GM19239 (cell line): ENCODE measurements at regions not wholly inside any gene's neighbourhood (a gene's known extent, or its start where the extent isn't known, plus 50 kb on each side); places are given as distances from the start of the nearest gene placed in this dataset.

Experiments used
- DNase-seq: peaks from one replicate; pipeline ENCODE4 v3.0.0; 2011; ENCODE audit warnings: low spot score; ENCODE audit not compliant: insufficient read length
- FAIRE-seq: peaks from 2 replicates; lab custom pipeline; 2011; peaks lifted over from hg19 to GRCh38; lab: Jason Lieb, UNC

DNA sequence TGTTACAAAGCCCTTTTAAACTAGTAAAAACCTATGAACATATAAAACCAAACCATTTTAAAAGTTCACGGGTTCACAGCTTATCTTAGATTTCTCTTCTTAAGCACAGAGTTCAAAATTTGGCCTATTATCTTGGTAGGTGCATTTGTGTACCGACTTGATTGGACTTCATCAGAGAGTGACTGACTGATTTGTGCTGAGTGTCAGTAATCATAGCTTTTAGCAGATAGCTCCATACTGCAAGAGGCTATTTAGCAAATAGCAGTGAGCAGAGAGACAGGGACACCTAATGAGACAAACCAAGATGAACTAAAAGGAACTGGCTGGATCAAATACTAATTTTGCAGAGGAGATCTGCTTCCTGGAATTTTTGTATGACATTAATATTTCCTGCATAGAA, 274.5 kb downstream of the PRR16 start:
- DNase-seq (no peak), FAIRE-seq (no peak)

DNA sequence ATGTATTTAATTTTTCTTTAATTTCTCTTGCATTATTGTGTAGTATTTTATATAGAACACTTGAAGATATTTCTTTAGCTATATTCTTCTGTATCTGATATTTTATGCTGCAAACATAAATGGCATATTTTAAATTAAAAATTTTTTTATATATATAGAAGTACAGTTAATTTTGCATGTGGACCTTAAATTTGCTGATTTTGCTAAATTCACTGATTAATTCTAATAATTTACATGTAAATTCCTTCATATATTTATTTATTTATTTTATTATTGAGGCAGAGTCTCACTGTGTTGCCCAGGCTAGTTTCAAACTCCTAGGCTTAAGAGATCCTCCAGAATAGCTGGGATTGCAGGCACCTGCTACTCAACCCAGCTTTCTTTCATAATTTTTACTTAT, 276.9 kb downstream of the PRR16 start:
- DNase-seq: no peak
- no peak for FAIRE-seq

DNA sequence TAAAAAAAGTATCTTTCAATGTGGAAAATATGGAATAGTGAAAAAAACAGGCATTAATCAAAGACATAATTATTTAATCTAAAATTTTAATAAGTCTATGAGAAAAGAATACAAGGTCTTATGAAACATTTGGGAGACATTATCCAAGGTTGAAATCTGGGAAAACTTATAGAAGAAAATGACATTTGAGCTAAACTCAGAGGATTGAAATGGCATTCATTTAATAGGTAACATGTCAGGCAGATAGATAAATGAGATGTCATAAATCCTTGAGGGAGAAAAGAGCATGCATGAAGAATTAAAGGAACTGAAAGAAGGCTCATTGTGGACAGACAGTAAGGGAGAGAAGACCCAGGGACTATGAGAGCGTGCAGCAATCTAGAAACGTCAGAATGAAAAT, 284.4 kb downstream of the PRR16 start:
- FAIRE-seq (no peak), DNase-seq (no peak)

DNA sequence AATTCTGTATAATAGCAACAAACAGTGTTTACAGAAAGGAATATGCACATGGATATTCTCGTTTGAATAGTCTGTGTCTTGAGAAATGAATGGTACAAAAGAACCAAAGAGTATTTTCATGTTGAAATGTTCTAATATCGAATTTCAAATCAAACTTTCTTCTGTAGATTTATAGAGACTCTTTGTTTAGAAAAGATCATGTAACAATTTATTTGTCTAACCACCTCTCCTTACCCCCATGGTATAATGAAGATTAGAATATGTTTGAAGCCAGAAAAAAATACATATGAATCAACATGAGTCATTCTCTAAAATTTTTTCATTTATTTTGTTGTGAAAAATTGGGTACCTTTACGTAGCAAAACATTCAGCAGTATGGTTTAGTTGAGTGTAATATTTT, 285.6 kb downstream of the PRR16 start:
- DNase-seq (no peak), FAIRE-seq (no peak)

DNA sequence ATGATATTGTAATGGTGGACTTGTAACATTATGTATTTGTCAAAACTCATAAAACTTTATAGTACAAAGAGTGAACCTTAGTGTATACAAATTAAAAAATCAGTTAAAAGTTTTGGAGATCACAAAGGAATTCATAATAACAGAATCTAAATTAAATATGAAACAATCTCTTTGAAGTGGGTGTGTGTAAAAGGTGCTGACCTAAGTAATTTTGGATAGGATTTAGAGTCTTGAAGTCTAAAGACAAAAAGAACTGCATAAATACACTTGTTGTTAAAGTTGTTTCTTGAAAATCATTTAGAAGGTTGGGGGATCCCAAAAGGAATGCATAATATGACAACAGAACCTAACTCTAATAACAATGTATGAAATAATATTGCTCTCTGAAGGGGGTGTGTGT, 295.5 kb downstream of the PRR16 start:
- no peak for DNase-seq
- FAIRE-seq: no peak

DNA sequence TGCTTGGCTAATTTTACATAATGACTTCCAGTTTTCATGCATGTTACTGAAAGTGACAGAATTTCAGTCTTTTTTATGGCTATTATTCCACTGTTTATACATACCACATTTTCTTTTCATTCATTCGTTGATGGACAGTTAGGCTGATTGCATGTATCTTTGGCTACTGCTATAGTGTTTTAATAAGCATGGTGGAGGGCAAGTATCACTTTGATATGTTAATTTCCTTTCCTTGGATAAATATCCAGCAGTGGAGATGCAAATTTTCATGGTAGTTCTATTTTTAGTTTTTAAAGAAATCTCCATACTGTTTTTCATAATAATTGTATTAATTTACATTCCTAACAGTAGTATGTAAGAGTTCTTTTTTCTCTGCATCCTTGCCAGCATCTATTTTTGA, 297.9 kb downstream of the PRR16 start:
- FAIRE-seq: no peak

DNA sequence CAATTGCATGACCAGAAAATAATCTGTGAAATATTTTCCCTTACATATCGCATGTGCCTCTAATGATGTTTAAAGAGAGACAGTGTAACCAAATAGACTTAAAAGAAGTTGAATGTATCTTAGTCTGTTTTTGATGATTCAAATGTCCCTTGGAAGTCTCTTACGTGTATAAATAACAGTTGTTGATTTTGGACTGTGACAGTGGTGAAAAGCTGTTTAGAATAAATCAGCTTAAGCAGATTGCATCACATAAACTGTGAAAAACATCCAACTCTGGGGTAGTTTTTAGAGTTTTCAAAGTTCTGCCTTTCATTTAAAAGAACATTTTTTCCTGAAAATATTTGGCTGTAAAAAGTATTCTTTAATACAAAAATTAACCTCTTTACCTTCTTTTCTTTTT, 301.1 kb downstream of the PRR16 start:
- DNase-seq: no peak
- no peak for FAIRE-seq

More for the DNA sequence above, 297.9 kb downstream of the PRR16 start:
- no peak for DNase-seq

DNA sequence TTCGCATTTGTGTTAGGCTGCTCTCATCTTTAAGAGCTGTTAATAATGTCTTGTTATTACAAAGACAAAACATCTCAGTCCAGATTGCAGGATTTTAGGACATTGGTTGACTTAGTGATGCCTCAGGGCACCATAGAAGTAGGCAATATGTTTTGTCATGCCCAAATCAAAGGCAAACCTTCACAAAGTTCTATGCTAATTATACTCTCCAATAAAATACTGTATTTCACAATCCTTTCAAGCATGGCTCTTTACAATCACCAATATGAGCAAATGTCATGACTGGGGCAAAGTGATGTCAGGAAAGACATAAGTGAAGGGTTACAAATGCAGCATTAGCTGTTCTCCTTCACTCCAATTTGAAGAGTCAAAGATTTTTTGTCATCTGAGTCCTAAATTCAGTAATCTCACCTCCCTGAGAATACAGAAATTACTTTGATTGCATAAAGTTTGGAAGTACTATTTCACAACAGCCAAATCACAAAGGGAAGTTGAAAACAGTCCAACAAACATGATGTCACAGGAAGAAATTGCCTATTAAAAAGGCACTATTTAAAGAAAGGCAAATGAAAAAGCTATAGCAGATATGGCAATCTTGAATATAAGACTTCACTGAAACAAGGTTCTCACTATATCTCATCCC, 303.2 kb downstream of the PRR16 start:
- FAIRE-seq: no peak
- DNase-seq: no peak

DNA sequence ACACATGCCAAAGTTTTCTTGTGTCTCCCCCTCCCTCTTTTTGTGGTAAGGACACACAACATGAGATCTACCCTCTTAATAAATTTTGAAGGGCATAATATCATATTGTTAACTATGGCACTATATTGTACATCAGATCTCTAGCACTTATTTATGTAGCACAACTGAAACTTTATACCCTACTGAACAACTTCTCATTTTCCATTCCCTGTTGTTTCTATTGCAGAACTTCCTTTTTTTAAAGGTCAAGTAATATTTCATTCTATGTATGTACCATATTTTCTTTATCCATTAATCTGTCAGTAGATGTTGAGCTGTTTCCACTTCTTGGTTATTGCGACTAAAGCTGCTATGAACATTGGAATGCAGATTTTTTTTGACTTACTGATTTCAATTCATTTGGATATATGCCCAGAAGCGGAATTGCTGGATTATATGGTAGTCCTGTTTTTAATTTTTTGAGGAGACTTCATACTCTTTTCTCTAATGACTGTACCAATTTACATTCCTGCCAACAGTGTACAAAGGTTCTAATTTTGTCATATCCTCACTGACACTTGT, 305.3 kb downstream of the PRR16 start:
- no peak for FAIRE-seq

DNA sequence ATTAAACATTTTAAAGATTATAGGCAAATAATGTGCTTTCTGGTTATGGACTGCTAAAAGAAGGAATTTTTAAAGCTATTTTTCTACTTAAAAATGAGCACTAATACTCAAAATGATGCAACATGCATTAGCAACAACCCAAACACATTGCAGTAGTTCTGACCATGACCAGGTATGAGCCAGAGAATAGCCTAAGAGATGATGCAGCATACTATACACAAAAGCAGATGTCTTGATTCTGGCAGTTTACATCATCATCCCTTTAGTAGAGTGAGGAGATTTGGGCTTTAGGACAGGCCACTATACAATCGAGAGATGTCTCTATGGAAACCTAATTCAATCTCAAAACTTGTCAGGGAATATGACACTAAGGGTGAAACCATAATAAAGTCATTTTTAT, 307.1 kb downstream of the PRR16 start:
- DNase-seq (no peak), FAIRE-seq (no peak)

More for the DNA sequence above, 305.3 kb downstream of the PRR16 start:
- no peak for DNase-seq

DNA sequence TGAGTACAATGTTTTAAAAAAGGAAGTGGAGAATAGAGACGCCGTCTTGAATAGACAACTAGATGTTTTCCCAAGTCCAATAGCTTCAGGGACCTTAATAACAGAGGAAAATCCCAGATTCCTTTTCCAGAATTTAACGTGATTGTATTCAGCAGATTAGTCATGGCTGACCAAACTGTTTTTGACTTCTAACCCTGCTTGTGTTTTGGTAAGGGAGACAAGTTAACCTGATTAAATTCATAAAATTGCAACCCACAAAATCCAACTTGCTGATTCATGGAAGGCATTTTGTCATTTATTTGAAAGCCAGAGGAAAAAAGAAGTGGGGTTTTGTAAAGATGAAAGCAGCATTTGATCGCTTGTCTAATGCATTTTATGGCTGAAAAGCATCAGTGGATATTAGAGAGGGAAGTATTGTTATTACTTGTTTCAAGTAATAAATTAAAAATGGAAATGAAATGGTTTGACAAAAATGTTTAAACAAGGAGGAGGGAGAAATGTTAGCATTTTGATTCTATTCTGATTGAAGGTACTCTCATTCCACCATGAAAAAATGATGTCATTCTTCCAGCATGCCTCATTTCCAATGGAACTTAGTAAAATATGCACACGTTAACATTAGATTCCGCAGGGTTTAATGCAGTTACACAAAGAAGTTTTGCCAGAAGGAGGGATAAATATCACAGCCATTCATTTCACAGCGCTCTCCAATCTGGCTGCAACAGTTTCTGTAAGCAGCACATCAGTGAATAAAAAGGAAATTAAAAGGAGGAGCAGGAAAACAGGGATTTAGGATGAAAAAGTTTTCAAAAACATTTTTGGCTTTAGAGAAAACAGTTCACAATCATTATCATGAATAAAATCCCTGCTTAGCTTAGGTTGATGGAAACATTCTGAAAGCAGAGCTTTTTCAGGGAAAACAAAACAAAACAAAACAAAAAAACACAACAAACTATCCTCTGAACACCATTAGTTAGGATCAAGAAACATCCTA, 314.7 kb downstream of the PRR16 start:
- DNase-seq (no peak), FAIRE-seq (no peak)

DNA sequence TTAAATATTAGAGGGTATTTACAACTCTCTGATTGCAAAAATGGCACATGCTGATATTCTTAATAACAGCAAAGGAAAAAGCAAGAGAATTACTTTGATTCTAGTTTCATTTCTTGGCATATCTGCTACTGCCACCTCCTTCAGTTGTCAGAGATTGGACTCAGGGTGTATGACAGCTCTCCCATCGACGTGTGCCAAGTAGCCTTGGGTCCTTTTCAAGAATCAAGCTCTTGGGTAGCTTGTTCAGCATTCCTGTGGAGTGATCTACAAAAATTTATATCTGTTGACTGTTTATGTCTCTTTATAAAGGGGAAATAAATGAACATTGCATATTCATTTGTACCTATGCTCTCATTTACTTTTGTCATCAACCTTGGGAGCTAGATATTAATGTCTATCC, 315.6 kb downstream of the PRR16 start:
- FAIRE-seq (no peak), DNase-seq (no peak)

DNA sequence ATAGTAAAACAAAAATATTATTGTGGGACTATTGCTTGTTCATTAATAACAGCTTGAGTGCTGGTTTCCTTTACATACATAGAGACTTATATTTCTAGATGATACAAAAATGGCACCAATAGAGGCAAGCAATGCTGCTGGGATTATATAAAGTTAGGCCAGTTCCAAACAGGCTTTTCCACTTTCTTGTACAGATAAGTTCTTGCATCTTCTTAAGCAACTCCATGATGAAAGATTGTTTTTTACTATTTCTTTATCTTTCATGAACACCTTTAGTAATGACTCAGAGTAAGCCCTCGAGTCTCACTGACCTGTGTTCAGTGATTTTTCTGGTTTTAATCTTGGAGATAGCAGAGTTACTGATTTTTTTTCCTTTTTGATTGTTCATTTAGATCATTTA, 324.4 kb downstream of the PRR16 start:
- FAIRE-seq: no peak

DNA sequence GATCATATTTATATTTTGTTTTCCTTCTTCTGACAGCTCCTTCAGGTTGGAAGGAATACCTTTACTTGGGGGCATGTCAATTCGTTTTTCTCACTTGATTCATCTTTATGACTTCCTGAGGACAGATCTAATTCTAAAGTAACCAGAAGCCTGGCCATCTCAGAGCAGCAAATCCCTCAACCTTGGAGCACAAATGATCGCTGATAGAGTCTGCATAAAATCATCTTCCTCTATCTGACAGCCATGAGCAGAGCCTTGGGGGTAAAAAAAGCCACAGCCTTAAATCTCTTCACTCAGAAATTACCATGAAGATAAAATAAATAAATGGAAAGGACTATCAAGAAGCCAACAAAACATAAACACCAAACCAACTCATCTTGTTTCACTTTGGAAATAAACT, 325.8 kb downstream of the PRR16 start:
- FAIRE-seq (no peak), DNase-seq (no peak)

More for the DNA sequence above, 324.4 kb downstream of the PRR16 start:
- DNase-seq: no peak

DNA sequence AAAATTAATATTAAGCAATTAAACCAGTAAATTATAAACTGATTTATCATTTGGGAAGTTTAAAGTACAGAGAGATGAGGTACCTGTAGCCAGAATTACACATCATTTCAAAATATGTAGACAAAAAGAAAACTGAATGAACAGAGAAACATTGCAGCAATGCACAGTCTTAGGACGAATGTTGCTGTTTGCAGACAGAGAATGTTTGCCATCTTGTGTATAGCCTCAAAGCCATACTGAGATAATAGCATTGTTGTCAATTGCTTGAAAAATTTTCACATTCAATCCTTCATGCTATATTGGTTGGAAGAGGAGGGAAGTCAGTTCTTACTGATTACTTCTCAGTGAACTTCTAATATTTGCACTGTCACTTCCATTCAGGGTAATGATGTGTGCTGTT, 326.2 kb downstream of the PRR16 start:
- FAIRE-seq: no peak
- DNase-seq: no peak

DNA sequence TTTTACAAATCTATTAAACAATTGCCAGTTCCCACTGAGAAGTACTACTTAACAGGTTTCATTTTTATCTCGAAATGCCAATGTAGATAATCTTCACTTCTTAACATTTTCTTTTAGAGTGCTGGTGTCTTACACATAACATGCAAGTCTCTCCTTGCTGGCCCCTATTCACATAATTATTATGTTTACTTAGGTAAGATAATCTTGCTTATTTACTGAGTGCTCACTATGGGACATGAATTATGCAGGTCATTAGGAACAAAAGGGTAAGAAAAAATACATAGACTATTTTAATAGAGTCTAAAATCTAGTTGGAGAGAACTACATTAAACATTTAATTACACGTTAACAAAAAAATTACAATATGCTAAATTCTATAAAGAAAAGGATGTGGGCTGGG, 328.4 kb downstream of the PRR16 start:
- no peak for FAIRE-seq
- no peak for DNase-seq

DNA sequence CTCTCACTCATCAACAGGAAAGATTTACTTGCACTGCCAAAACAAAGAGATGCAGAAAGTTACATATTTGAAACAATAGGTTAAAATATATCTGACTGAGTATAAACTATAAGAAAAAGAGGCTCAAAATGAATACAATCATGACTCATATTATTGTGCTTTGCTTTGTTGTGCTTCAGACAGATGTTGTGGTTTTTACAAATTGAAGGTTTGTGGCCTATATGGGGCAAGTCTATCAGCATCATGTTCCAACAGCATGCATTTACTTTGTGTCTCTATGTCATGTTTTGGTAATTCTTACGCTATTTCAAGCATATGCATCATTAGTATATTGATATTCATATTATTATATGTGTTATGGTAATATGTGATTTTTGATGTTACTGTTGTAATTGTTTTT, 330.0 kb downstream of the PRR16 start:
- FAIRE-seq (no peak), DNase-seq (no peak)

DNA sequence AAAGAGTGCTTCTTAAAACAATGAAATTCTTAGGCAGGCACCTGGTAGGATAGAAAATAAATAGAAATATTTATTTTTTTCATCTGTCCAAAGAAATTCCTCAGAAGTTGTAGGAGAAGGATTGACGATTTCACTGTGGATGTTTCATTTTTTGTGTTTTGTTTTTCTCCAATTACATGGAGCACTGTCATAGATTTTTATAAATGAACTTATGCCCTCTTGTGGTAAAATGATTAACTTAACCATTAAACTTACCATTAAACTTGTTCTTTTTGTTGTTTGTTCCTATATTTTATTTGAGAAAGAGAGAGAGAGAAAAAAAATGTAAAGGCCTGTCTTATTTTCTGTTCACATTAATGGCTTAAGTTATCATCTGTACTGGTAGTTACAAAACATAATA, 339.2 kb downstream of the PRR16 start:
- FAIRE-seq (no peak), DNase-seq (no peak)

DNA sequence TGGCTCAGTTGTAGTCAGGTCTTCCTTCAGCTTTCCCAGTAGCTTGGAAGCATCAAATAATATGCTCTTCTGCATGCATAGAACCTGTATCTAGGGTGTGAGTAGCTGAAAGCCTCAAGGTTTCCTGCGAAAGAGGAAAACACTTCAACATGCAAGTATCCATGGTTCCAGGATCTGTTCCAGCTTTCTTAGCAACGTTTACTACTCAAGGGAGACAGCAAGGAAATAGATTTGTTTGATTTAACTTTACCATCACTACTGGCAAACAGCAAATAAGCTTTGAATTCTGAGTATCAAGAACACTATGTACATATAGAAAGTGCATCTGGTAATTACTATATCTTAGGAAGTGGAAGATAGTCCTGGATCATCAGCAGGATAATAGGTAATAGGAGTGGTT, 341.0 kb downstream of the PRR16 start:
- FAIRE-seq: no peak
- DNase-seq: no peak

DNA sequence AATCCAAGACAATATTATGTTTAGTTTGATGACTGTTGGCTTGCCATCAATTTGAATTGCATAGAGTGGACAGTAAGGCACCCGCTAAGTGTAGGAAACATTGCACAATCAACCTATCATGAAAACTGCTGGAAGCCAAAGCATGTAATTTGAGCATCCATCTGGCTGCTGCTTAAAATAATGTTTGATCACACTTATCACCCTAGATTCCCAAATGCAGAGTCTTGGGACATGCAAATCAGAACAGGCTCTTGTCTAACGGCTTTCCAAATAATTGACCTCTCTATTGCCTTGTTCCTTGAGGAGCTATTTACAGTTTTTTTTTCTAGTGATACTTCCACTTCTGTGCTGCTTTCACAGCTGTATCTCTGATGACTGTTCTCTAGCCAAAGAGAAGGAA, 342.1 kb downstream of the PRR16 start:
- FAIRE-seq: no peak

DNA sequence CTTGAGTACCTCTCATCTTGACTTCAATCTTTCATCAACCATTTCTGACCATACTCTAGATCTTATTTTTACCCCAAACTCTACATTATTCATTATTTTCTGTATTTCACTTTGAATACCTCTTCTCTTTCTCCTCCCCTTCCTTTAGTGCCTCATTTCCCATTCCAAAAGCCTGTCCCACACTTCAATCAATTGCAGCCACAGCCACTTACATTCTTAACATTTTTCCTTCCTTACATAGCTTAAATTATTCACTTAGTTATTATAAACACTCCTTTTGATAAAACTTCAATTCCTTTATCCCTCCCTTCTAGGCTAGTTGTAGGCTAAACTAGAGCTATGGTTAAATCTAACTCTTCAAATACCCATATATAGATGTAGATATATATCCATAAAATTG, 344.0 kb downstream of the PRR16 start:
- DNase-seq (no peak), FAIRE-seq (no peak)

More for the DNA sequence above, 342.1 kb downstream of the PRR16 start:
- DNase-seq: no peak
